NCI-H1048 (cell line): ENCODE measurements at regions not wholly inside any gene's neighbourhood (a gene's known extent, or its start where the extent isn't known, plus 50 kb on each side); places are given as distances from the start of the nearest gene placed in this dataset.
"Not testable (repeated sequence)": the region's sequence is repeated elsewhere in the genome, so short reads cannot be mapped to it uniquely, and the experiment has no call there.

Source experiments
- DNase-seq: peaks from one replicate; lab custom pipeline; 2025; lab: John Stamatoyannopoulos, UW

DNA sequence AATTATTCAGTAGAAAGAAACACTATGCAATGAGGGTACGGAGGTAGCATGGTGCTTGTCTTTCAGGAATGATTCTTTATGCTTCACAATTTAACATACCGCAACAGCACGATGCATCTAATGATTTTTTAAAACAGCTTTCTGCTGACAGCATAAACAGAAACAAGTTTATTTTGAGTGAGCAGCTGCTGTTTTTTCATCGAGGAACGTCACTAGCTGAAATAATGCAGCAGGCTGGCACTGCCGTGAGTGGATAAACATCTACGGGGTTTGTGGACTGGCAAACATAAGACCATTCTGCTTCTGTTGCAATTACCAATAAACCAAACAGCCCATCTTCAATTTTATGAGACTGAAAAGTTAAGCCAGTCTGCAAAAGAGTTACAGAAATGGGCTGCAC is 871.8 kb downstream of the RPS29 start:
- DNase-seq = no peak

DNA sequence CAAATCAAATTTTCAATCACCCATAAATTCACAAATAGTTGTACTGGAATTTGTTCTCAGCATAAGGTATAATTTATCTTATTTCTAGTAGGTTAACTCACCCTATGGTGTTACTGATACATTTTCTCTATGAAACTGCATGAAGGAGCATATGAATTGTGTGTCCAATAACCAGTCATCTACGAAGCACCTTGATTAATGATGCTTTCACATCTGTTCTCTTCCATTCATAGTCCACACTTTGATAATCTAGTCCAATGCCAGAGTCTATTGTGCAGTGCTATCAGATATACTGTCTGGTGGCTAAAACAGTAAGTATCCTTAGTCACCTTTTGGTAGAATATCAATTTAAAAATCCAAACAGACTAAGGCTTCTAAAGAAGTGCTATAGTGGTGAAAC is 876.0 kb downstream of the RPS29 start:
- no peak for DNase-seq

DNA sequence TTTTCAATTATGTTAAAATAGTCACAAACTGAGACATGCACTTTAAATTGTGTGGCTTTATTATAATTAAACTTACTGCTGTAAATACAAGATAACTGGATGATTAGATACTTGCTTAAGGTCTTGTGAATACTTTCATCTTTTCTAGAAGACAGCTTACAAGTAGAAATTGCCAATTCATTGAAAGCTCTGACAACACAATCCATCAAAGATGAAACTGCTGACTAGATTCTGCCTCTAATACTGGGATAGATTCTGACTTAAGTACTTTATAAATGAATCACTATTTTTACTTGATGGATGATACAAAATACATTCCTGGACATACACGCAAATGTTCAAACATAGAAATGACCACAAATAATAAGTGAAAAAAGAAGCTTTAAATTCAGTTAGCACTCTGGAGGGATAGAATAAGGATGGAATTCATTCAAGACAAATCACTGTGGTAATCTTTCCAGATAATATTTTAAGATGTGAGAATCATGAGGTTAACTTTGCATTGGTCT is 876.8 kb downstream of the RPS29 start:
- no peak for DNase-seq

DNA sequence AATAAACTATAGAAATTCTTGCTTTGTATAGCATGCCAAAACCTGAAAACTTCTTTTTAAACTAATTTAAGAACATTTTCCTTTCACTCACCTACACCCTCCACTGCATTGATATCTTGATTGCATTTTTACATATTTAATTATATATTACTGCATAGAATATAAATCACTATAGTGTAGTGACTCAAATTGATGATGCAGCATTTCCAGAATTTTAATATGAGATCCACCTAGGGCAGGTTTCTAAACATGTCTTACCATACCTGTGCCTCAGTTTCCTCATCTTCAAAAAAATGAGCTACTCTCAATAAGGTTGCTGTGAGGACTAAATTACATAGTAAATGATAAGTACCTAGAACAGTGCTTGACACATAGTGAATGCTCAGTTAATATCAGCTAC is 881.5 kb downstream of the RPS29 start:
- no peak for DNase-seq

DNA sequence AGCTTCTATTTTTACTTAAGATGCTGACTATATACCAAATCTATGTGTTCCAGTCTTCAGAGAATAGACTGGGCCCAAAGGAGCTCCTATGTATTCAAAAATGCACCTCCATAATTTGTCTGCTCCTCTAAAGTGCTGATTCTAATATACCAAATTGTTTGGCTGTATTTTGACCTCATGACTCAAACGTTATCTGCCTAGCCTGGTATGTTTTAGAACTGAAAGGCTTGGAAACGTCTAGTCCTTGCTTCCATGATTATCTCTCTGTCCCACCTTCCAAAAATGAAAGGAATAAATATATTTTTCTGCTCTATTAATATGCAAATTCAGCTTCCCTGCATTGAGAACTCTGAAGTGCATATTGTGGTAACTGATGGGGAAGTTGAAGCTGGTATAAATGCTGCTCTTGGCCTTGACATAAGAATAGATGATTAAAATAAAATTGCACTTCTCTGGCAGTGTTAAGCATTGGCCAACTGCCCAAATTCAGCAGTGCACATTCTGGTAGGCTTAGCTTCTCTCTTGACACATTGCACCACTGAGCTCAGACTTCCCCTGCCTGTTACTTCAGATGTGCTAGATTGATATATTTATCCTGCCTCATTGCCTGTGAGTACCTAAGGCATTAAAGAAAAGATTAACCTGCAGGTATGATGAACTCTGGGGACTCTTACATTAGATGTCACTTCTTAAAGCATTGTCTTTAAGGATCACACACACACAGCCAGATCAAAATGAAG is 882.3 kb downstream of the RPS29 start:
- no peak for DNase-seq

DNA sequence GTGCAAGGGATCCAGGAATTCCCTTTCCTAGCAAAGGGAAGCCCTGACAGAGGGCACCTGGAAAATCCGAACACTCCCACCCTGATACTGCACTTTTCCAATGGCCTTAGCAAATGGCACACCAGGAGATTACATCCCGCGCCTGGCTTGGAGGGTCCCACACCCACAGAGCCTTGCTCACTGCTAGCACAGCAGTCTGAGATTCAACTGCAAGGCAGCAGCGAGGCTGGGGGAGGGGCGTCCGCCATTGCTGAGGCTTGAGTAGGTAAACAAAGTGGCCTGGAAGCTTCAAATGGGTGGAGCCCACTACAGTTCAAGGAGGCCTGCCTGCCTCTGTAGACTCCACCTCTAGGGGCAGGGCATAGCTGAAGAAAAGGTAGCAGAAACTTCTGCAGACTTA is 888.8 kb downstream of the RPS29 start:
- DNase-seq = not testable (repeated sequence)

DNA sequence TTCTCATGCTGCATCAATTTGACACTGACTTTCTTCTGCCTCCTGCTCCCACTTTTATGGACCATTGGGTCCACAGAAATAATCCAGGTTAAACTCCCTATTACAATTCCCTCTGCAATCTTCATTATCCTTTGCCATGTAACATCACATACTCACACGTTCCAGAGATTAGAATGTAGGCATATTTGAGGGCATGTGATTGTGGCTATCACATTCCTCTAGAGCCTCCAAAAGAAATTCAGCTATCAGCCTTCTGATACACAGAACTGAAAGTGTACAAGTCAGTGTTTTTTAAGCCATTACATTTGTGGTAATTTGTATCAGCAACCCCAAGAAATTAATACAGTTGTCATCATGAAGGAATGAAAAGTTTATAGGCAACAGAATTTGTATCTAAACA is 892.4 kb downstream of the RPS29 start:
- DNase-seq = no peak

DNA sequence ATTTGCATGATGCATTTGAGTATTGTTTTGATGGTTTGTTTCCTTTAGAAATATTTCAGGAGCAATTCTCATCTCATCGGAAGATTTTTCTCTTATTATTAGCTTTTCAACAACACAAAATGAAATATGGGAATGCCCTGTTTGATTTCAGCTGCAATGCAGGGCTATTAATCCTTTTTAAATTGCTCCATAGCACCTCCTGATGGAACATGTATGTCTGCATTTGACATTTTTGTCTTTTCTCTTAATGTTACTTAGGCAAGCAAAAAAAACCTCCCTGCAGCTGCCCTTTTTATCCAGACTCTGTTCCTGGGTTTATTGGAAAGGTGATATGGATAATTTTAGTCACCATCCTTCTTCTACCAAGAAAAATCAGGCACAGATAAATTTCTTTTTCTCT is 895.8 kb downstream of the RPS29 start:
- no peak for DNase-seq

DNA sequence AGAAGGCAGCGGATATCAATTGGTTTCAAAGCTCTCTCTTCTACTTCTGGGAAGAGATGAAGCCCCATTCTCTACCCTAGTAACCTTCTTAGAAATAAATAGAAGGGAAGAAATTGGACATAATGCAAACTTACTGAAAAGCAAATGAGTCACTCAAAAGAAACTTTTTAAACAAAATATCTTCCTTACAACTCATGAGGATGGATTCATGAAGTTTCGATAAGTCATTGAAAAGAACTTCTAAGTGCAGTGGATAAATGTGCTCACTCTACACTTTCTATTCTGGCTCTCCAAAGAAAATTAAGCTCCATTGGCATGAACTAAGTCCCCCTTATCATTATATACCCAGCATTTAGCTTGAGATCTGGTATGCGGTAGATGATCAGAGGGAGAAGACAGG is 899.5 kb downstream of the RPS29 start:
- no peak for DNase-seq

DNA sequence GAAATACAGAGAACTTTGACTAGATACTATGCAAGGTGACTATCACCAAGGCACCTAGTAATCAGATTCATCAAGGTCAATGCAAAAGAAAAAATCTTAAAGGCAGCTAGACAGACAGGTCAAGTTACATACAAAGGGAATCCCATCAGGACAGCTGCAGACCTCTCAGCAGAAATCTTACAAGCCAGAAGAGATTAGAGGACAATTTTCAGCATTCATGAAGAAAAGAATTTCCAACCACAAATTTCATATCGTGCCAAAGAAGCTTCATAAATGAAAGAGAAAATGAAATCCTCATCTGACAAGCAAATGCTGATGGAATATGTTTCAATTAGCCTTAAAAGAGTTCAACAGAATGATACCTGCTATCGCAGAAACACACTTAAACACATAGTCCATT is 913.7 kb downstream of the RPS29 start:
- DNase-seq = no peak

DNA sequence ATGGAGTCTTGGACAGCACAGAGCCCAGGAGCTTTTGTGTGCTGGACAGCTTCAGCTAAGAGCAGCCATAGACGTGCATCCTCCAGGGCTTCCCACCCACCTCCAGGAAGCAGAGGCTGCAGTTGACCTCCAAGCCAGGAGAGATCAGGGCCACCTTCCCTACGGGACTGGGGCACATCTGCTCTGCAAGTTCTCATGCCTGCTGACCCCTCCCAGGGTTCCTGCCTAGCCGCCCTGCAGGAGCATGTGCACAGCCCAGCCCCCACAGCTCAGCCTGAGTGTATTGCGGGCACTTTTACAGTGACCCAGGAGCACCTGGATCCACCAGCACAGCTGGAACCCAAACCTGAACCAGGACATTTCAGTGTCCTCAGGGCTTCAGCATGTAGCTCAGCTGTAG is 915.2 kb downstream of the RPS29 start:
- DNase-seq = no peak

DNA sequence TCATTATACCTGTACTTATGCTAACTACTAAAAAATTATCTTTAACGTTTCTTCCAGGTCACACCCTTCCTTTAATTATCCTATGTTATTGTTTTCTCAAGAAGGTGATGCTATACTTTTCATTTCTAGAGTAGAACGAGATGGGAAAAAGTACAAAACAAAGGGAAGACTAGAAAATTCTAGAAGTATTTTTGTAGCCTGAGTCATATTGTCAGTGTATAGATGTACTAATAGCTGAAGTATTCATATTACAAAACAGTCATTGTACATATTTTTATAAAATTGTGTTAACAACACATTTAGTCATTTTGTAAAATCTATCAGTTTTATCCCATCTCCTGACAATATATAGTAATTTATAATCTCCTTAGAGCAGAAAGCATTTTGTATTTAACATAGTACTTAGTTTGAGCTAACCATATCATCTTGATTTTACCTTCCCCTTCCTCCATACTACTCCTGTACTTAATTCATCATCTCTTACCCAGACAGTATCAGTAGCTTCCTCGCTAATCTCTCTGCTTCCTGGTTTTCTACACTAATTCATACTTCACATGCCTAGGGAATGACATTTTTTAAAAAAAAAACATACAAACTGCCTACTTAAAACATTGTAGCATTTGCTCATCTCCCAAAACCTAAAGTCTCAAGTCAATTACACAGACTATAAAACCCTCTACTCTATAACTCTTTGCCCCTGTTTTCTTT is 920.9 kb downstream of the RPS29 start:
- no peak for DNase-seq

DNA sequence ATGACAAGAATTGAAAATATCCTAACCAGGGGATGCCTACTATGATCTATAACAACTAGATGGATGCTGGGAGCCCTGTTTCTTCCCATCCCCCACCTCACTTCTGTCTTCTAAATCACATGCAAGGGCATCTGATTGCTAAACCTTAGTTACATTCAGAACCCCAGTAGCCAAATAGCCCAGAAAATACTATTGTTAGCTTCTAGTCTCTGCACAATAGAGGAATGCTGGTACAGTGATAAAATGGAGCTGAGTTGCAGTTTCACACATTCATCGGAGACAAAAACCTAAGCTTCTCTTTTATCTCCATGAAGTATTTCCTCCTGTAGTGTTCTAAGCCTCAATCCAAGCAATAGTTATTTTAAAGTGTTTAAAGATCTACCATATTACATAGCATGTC is 942.9 kb downstream of the RPS29 start:
- DNase-seq = no peak

DNA sequence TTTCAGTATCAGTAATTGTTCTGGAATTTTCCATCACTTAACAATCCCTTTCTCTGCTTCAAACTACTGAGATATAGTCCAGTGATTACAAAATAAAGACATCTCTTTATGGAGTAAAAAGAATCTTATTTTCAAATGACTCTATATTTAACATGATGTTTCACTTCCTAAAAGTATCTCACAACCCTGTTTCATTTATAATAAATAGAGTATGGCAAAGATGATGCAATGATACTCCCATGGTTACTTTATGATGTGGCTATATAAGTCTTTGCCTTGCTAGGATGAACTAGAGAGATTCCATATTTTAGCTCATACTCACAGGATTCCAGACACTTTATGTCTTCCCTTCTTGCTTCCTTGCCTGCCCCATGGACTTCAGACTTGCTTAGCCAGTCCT is 953.5 kb upstream of the MDGA2 start:
- no peak for DNase-seq

DNA sequence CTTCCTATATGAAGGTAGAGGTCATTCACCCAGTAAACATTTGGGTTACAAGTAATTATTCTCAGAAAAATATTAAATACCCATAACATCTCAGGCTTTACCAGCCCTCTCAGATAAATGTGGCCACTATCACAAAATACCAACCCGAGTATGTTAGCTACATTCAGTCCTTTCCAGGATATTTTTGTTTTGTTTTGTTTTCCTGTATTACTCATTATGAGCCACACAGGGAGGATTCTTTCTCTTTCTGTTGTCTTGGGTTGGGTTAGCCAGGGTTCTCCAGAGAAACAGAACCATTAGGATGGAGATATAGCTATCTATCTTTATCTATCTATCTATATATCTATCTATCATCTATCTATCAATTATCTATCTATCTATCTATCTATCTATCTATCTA is 947.6 kb upstream of the MDGA2 start:
- no peak for DNase-seq

DNA sequence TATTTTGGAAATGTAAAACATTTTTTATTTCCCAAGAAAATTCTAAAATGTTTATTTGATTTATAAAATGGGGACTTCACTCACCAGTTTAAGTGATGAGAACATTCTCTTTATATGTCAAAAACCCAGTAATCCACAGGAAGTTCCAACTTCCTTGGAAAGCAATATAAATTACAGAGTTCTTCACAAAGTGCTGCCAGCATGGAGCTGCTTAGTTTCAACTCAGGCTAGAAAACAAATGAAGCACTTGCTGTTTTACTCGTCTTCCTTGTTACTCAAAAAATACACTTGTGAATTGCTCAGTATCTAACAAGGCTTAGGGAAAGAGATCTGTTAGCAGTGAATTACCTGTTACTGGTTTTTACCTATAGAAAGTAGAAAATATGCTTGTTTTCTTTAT is 942.7 kb upstream of the MDGA2 start:
- DNase-seq = no peak

DNA sequence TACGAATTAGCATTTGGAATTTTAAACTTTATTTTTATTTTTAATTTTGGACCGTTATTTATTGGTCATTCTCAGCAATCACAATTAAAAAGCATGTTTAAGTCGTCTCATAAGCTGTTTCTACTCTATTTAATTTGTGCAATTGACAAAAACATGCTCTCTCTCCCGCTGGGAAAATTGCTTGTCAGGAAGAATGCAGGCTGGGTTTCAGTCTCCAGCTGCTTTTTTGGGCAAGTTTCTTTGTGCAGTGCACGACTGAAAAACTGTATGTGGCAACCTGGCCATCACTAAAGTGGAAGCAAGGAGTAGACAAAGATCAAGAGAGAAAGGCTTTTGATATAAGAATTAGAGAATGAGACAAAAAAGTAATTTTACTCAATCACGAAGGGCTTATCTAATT is 941.5 kb upstream of the MDGA2 start:
- DNase-seq = no peak

DNA sequence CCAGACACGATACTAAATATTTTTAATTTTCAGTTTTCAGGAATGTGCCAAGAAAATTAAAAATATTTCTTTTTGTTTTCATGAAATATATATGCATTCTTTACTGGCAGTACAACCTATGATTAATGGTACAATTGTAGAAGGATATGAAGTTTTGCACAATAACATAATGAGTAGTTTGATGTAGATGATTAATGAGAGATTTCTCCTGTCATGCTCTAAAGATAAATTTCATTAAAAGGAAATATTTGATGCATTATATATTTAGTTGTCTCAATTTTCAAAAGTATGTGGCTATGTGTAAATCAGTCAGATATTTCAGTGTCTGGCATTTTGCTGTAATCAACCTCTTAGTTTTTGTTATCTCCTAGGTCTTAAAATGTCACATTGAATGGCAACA is 940.2 kb upstream of the MDGA2 start:
- no peak for DNase-seq

DNA sequence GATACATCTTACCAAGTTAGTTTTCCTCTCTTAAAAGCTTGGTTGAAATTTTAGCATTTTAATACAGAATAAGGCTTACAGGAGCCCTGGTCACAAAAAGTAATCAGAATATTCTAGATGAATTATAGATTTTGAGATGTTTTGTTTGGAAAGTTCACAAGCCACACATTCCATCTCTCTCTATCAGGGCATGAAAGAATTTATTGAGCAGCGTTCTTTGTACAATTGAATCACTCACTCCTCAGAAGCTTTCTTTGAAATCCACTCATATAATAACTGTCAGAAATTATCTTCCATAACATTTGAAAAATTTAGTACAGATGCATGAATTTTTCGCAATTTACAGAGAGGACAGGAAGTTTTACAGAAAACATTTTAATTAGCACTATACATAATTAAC is 938.6 kb upstream of the MDGA2 start:
- DNase-seq = no peak

DNA sequence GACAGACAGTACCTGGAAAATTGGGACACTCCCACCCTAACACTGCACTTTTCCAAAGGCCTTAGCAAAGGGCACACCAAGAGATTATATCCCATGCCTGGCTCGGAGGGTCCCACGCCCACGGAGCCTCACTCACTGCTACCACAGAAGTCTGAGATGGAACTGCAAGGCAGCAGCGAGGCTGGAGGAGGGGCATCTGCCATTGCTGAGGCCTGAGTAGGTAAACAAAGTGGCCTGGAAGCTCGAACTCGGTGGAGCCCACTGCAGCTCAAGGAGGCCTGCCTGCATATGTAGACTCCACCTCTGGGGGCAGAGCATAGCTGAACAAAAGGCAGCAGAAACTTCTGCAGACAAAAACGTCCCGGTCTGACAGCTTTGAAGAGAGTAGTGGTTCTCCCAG is 931.6 kb upstream of the MDGA2 start:
- DNase-seq = not testable (repeated sequence)

DNA sequence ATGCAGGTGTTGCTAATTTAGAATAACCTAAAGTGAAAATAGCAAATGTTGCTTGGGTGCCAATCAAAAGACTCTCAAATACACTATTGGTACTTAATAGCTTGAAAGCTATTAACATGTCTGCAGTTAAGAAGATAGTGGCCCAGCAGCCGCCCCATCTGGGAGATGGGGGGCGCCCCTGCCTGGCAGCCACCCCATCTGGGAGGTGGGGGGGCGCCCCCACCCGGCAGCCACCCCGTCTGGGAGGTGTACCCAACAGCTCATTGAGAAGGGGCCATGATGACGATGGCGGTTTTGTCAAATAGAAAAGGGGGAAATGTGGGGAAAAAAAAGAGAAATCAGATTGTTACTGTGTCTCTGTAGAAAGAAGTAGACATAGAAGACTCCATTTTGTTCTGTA is 923.1 kb upstream of the MDGA2 start:
- no peak for DNase-seq

DNA sequence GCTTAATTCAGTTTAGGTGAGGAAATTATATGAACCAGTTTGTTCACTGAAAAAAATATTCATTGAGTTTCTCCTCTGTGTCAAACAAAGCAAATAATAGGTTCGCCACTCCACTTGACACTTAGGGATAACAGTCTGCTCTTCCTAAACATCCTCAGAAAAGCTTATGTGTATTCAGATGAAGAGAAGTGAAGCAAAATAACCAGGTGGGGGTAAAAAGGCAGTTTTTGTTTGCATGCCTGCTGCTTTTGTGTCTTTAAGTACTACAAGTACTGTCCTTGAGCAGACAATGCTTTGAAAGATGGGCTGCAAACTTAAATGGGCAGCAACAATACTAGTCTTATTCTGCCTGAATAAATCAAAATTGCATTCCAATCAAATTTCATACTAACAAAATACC is 910.7 kb upstream of the MDGA2 start:
- no peak for DNase-seq

DNA sequence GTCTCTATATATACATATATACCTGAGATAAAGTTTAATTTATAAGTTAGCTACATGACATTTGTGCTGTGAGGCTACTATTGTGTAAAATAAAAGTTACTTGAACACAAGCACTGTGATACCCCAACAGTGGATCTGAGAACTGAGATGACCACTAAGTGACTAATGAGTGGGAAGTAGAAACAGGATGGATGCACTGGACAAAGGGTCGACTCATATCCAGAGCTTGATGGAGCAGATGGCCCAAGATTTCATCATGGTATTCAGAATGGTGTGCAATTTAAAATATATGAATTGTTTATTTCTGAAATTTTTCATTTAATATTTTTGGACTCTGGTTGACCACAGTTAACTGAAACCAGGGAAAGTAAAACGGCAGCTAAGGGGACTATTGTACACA is 908.6 kb upstream of the MDGA2 start:
- DNase-seq = no peak

DNA sequence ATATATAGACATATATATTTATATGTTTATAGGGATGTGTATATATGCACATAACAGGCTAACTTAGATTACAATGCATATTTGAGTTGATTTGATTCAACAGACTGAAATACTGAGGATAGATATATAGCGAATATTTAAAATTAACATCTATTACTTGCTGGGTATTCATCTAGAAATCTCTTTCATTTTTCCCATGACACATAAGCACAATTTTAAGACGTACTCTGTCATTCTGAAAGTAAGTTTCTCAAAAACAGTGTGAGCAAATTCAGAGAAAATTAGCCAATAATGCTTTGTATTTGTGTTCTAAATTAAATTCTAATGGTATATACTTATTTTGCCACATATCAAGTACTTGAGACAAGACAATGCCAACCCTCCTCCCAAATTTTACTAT is 907.5 kb upstream of the MDGA2 start:
- DNase-seq = no peak
